Kidney epithelial cell (primary cell): ENCODE measurements at regions not wholly inside any gene's neighbourhood (a gene's known extent, or its start where the extent isn't known, plus 50 kb on each side); places are given as distances from the start of the nearest gene placed in this dataset.
"Not testable (repeated sequence)": the region's sequence is repeated elsewhere in the genome, so short reads cannot be mapped to it uniquely, and the experiment has no call there.

Source experiments
- DNase-seq: peaks from one replicate; pipeline ENCODE4 v3.0.0-alpha.2; 2010; ENCODE audit warnings: low read depth
- H3K27me3 ChIP-seq: 2 replicates; pipeline ENCODE4 v1.6.0; 2011; ENCODE audit warnings: low read length; ENCODE audit not compliant: control insufficient read depth, insufficient read depth
- H3K36me3 ChIP-seq: 2 replicates; pipeline ENCODE4 v1.5.1; 2011; ENCODE audit warnings: low read length; ENCODE audit not compliant: control insufficient read depth, insufficient read depth
- H3K4me3 ChIP-seq: 2 replicates; pipeline ENCODE4 v1.5.1; 2011; ENCODE audit warnings: low read depth, mild to moderate bottlenecking, control low read depth, low read length
- TF ChIP-seq, protein P1 (sequence below): IDR thresholded peaks from 2 replicates; pipeline ENCODE4 v1.5.1; 2011; ENCODE audit warnings: mild to moderate bottlenecking, moderate library complexity, low read length, control low read depth, inconsistent platforms; ENCODE audit not compliant: insufficient read depth, poor library complexity, severe bottlenecking

DNA sequence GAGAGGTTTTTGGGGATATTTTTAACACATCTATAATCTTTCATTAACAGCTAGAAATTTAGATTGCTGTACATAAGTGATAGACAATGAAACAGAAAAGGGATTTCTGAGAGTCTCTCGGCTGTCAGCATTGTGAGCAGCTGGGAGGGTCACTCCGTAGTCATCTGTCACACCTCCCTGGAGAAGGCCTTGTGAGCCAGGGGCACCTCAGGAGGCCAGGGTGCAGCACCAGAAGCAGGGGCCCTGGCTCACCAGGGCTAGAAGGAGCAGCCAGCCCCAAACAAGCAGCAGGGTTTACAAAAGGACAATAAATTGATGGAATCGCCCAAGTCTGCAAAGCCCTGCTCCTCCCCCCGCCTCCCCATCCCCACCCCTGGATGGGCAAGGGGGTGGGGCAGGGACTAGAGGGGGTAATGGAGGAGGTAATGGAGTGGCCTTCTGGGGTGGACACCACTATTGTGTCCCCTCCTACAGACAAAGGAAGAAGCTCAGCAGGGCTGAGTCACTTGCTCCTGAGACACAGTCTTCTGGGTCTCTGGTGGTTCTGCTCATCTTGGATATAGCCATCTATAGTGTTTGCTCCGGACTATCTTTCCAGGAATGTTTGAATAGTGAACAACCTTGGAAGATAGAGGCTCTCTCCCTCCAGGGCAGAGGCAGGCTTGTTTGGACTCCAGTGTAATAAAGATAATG lies 263.4 kb downstream of the NPHP4 start:
- H3K27me3 ChIP-seq = no peaks in the 10 kb centered on the region
- TF ChIP-seq, protein P1, sequence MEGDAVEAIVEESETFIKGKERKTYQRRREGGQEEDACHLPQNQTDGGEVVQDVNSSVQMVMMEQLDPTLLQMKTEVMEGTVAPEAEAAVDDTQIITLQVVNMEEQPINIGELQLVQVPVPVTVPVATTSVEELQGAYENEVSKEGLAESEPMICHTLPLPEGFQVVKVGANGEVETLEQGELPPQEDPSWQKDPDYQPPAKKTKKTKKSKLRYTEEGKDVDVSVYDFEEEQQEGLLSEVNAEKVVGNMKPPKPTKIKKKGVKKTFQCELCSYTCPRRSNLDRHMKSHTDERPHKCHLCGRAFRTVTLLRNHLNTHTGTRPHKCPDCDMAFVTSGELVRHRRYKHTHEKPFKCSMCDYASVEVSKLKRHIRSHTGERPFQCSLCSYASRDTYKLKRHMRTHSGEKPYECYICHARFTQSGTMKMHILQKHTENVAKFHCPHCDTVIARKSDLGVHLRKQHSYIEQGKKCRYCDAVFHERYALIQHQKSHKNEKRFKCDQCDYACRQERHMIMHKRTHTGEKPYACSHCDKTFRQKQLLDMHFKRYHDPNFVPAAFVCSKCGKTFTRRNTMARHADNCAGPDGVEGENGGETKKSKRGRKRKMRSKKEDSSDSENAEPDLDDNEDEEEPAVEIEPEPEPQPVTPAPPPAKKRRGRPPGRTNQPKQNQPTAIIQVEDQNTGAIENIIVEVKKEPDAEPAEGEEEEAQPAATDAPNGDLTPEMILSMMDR = no peak
- no peak for DNase-seq
- H3K4me3 ChIP-seq = no peak overlapping the region
- H3K36me3 ChIP-seq = no peaks in the 10 kb centered on the region

DNA sequence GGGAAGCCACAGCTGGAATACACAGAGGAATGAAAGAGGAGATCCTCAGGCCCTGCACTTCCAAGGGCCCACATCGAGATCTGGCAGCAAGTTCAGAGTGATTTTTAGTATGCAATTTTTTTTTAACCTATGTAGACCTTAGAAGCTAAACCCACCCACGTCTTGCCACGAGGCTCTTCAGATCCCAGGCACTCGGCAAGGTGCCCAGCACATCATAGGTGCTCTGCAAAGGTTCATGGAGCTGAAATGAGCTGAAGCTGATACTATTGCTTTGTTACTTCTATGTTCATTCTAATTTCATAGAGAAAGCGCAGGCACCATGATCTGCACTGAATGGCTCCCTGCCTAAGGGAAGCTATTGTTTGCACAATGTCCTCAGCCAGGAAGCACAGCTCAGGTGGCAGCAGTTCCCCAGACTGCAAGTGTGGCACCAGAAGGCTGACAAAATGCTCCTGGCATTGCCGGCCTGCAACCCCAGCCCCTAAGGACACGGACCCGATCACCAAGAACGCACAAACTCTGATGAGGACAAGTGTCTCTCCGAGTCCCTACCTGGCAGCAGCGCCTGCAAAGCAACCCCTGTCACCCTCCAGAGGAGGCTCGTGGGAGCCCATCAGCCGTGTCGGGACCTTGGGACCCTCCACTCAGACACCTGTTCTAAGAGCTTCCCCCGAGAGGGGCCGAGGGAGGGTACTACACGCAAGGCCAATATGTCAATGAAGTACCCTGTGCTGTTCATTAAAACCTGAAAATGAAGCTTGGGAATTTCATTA lies 264.2 kb downstream of the NPHP4 start:
- no peaks in the 10 kb centered on the region for H3K27me3 ChIP-seq
- H3K4me3 ChIP-seq = no peak overlapping the region
- TF ChIP-seq, protein P1 = no peak
- no peaks in the 10 kb centered on the region for H3K36me3 ChIP-seq
- no peak for DNase-seq

DNA sequence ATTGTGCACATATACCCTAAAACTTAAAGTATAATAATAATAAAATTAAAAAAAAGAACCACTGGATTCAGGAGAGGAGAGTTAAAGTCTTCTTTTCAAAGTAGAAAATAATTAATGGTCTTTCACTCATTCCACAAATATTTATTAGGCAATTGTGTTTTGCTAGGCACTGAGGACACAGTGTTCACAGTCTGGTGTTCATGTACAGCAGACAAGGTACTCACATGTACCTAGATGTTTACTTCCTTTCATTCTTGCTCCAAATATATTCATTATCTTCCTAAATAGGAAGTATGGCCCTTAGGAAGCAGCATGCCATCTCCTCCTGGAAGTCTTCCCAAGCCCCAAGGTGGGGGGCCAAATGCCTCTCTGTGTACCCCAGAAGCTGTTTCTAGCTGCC lies 265.0 kb downstream of the NPHP4 start:
- no peaks in the 10 kb centered on the region for H3K27me3 ChIP-seq
- H3K36me3 ChIP-seq = no peaks in the 10 kb centered on the region
- H3K4me3 ChIP-seq = no peak overlapping the region
- no peak for DNase-seq
- TF ChIP-seq, protein P1 = no peak

DNA sequence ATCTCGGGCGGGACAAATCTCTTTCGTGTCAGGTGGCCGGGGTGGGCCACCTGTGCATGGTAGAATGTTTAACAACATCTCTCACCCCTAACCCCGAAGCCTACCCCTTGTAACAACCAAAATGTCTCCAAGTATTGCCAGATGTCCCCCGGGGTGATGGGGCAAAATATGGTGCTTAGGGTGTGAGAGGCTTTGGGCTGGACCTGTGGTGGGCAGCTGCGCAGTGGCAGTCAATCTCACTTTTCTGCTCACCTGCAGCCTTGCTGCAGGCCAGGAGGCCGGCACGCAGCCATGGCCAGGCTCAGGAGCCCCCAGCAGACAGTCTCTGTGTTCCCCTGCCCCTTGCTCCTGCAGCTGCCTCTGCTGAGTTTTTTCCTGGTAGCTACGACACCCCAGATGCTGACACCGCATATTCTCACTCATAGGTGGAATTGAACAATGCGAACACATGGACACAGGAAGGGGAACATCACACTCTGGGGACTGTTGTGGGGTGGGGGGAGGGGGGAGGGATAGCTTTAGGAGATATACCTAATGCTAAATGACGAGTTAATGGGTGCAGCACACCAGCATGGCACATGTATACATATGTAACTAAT lies 265.5 kb downstream of the NPHP4 start:
- H3K27me3 ChIP-seq, H3K4me3 ChIP-seq: not testable (repeated sequence)

DNA sequence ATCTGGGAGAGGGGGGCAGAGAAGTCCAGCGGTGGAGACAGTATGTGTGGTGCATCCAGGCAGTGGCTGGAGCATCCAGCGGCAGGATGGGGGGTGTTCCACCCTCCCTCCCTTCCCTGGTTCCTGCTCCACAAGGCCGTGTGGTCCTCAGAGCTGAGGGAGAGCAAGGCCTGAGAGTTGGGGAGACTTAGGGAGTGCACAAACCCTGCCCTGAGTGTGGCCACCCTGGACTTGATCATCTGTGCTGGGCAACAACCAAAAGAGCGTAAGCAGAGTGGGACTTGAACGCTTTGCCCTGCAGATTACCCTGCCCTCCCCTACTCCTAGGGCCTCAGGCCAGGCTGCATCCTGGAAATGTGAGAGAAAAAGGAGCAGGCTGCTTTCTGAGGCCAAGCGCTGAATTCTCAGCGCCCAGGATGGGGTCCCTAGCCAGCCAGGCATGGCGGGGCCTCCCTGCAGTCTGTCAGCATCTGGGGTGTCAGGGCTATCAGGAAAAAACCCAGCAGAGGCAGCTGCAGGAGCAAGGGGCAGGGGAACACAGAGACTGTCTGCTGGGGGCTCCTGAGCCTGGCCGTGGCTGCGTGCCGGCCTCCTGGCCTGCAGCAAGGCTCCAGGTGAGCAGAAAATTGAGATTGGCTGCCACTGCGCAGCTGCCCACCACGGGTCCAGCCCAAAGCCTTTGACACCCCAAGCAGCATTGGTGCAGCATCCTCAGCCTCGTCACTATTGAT lies 266.2 kb downstream of the NPHP4 start:
- Histone ChIP-seq H3K36me3 (no peaks in the 10 kb centered on the region), H3K27me3 (no peaks in the 10 kb centered on the region), H3K4me3 (no peak overlapping the region)
- TF ChIP-seq, protein P1 = no peak
- DNase-seq = no peak

More for the DNA sequence above, 265.5 kb downstream of the NPHP4 start:
- not testable (repeated sequence) for H3K36me3 ChIP-seq, DNase-seq

DNA sequence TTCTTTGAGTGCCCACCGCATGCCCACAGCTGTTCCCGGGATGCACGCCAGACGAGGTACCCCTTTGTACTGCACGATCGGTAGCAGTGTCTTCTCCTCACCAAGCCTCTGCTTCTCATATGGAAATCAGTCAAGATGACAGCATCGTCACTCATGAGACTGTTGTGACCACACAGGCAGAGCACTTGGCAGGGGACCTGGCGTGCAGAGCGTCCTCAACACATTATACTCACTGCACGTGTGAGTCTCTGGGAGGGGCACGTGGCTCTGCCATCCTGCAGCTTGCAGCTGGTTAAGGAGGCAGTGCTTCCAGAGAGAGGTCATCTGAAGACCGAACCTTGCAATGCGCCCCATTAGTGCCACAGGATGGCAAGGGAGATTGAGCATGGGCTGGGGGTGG lies 266.8 kb downstream of the NPHP4 start:
- H3K27me3 ChIP-seq = no peaks in the 10 kb centered on the region
- TF ChIP-seq, protein P1 = no peak
- H3K36me3 ChIP-seq = no peaks in the 10 kb centered on the region
- no peak overlapping the region for H3K4me3 ChIP-seq
- no peak for DNase-seq
